ENCODE measurements at regions not wholly inside any gene's neighbourhood (a gene's known extent, or its start where the extent isn't known, plus 50 kb on each side); places are given as distances from the start of the nearest gene placed in this dataset.

GRCh38 chr4:134510544-134510943 lies 309.0 kb upstream of the PABPC4L start:
- TF ChIP-seq CTCF (IDR thresholded peaks at IDR 0.05) (no peak), POLR2AphosphoS5 (IDR thresholded peaks at IDR 0.05) (no peak), POLR2A (IDR thresholded peaks at IDR 0.05) (no peak)

Measured in suprapubic skin (tissue), 4 donors.